Right lobe of liver (tissue), 6 donors: ENCODE measurements at regions not wholly inside any gene's neighbourhood (a gene's known extent, or its start where the extent isn't known, plus 50 kb on each side); places are given as distances from the start of the nearest gene placed in this dataset.

Source experiments
- ATAC-seq, 4 donors: fragments of 200-7000 bp; cut with Tn5 transposase; one replicate each; pipeline ENCODE4 v1.9.1; 2020; ENCODE audit warnings: mild to moderate bottlenecking in 4 of 4, moderate library complexity in 4 of 4
- DNase-seq, 3 donors: peaks; one replicate each; pipeline ENCODE4 v3.0.0-alpha.2; 2020
- H3K27ac ChIP-seq, 3 donors: fragments of 200-600 bp; one replicate each; pipeline ENCODE4 v1.8.0; 2022
- H3K27me3 ChIP-seq, 2 donors: fragments of 200-600 bp; one replicate each; pipeline ENCODE4 v1.8.0; 2022
- H3K36me3 ChIP-seq, 4 donors: fragments of 200-600 bp; sonication (generic) in 1 of 4; one replicate each; pipeline versions ENCODE4 v1.5.1 to v1.8.0; 2017 to 2022; ENCODE audit warnings: control low read depth in 1 of 4
- H3K4me1 ChIP-seq, 4 donors: fragments of 200-600 bp; sonication (generic) in 1 of 4; one replicate each; pipeline versions ENCODE4 v1.5.1 to v1.8.0; 2017 to 2022; ENCODE audit warnings: control low read depth in 1 of 4
- H3K4me3 ChIP-seq, 3 donors: fragments of 200-600 bp; one replicate each; pipeline ENCODE4 v1.8.0; 2022
- H3K9me3 ChIP-seq, 4 donors: fragments of 200-600 bp; sonication (generic) in 1 of 4; one replicate each; pipeline versions ENCODE4 v1.5.1 to v1.8.0; 2017 to 2022; ENCODE audit warnings: control low read depth in 1 of 4
- CTCF ChIP-seq, 4 donors: fragments of 200-600 bp in 3 of 4; fragments of 450-650 bp in 1 of 4; IDR thresholded peaks; one replicate each; pipeline versions ENCODE4 v1.5.1 to v1.8.0; 2016 to 2022; ENCODE audit warnings: antibody characterized with exemption in 4 of 4, mild to moderate bottlenecking in 2 of 4
- POLR2A ChIP-seq: fragments of 450-650 bp; IDR thresholded peaks from one replicate; pipeline ENCODE4 v1.6.1; 2017; ENCODE audit warnings: antibody characterized with exemption, mild to moderate bottlenecking
- WGBS: methylation state at CpG from one replicate; pipeline ENCODE4 v1.1.6; 2018; ENCODE audit warnings: low coverage, low lambda C conversion rate; ENCODE audit not compliant: insufficient coverage; ENCODE audit errors: missing lambda C conversion rate; 5-methylcytosine and 5-hydroxymethylcytosine counted together
- intact Hi-C, 2 donors: fragments of 100-400 bp; cut with DNase I; formaldehyde crosslinking; loops; one replicate each; pipeline versions ENCODE4 v1.11.2 to v1.14.1; 2022
- donor health status: DM: no; HTN: yes; CAD: no.
- donor health status: DM: no; HTN: no; CAD: no.
- donor health status: DM: no; HTN: no; CAD: no.
- donor health status: DM: no; HTN: yes; CAD: no.
- donor health status: DM: no; HTN: yes; CAD: no.

DNA sequence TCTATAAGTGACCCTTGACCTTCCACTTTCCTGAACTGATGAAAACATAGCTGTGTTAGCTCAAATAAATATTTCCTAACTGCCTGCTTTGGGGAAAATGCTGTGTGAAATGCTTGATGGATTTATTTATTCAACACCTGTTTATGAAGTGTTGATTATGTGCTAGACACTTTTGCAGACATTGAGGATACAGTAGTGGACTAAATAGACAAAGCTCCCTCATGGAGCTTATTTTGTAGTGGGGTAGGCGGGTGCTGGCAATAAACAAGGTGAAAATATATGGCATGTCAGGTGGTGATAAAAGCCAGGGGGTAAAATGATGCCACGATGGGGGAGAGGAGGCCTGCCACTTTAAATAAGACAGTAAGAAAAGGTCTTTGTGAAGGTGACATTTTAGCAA lies 50.2 kb upstream of the TLR3 start:
- peak in 3 of 4 donors; percentile 31 to 40 (median 35) for ATAC-seq
- 63% methylated on average over 2 of the region's 2 CpGs for WGBS
- Histone ChIP-seq H3K4me1 (no peaks in the 10 kb centered on the region), H3K36me3 (no peaks in the 10 kb centered on the region), H3K9me3 (no peaks in the 10 kb centered on the region), H3K27ac (no peak overlapping the region), H3K4me3 (no peak overlapping the region), H3K27me3 (no peaks in the 10 kb centered on the region)
- TF ChIP-seq POLR2A (no peak), CTCF (IDR thresholded peaks at IDR 0.05) (no peak)
- DNase-seq, result no peak
- intact Hi-C loops, result loop anchor here in 1 of 2 donors (10.0 kb wide), 1 partner anchor 374 kb away; no protein-coding TSS in a partner anchor
